T-helper 2 cell treated with Interferon-gamma antibody and Interleukin-4, amounts not matched to agents 5 μg/mL and 100 μg/mL, for 36 hours (primary cell): ENCODE measurements at regions not wholly inside any gene's neighbourhood (a gene's known extent, or its start where the extent isn't known, plus 50 kb on each side); places are given as distances from the start of the nearest gene placed in this dataset.

Source experiments
- DNase-seq: peaks from one replicate; pipeline ENCODE4 v3.0.0; 2021; ENCODE audit warnings: low spot score
- H3K27ac Mint-ChIP-seq: one replicate; pipeline ENCODE4 v1.8.0; 2021; ENCODE audit warnings: mild to moderate bottlenecking, mixed read lengths
- H3K27me3 Mint-ChIP-seq: one replicate; pipeline ENCODE4 v1.8.0; 2021; ENCODE audit warnings: low read depth, mixed read lengths
- H3K36me3 Mint-ChIP-seq: one replicate; pipeline ENCODE4 v1.8.0; 2021; ENCODE audit warnings: low read depth, mixed read lengths
- H3K4me1 Mint-ChIP-seq: one replicate; pipeline ENCODE4 v1.8.0; 2021; ENCODE audit warnings: low read depth, mixed read lengths
- H3K4me3 Mint-ChIP-seq: one replicate; pipeline ENCODE4 v1.8.0; 2022; ENCODE audit warnings: mild to moderate bottlenecking, moderate library complexity, mixed read lengths
- H3K9me3 Mint-ChIP-seq: one replicate; pipeline ENCODE4 v1.8.0; 2021; ENCODE audit warnings: mixed read lengths

DNA sequence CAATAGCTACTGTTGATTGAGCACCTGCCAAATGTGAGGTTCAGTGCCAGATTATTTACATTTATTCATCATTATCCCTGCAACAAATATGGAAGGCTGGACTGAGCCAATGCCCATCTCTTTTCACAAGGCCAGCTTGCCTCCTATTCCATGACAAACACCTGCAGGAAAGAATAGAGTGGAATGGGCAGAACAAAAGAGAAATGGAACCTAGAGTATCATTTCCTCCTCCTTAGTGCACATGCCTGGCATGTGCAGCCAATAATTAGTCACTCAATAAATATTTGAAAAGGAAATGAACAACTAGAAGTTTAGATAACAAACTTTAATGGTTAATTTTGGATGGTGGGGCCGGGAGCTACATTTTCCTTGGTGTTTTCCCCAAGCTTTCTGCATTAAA is 61.4 kb upstream of the MYRIP start:
- Mint-ChIP-seq H3K27ac (no peak overlapping the region), H3K36me3 (no peaks in the 10 kb centered on the region), H3K9me3 (no peaks in the 10 kb centered on the region), H3K4me1 (no peaks in the 10 kb centered on the region), H3K4me3 (no peak overlapping the region), H3K27me3 (no peaks in the 10 kb centered on the region)
- DNase-seq: no peak

DNA sequence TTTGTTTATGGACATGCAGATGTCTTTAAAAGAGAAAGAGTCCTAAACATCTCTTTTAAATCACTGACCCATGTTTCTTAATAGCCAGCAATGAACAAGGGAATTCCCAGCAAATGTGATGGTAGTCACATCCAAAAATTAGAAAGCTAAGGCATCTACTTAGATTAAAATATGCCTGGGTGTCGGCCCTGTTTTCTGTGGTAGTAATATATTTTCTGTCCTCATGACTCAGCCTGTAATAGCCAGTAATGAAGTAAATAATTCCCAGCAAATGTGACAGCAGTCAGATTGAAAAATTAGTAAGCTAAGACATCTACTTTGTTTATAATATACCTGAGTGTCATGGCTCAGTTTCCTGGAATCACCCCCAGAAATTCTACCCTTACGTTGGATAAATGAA is 60.6 kb upstream of the MYRIP start:
- no peak overlapping the region for H3K27ac Mint-ChIP-seq
- H3K36me3 Mint-ChIP-seq: no peaks in the 10 kb centered on the region
- H3K4me3 Mint-ChIP-seq: no peak overlapping the region
- no peaks in the 10 kb centered on the region for H3K4me1 Mint-ChIP-seq
- no peak for DNase-seq
- H3K9me3 Mint-ChIP-seq: no peaks in the 10 kb centered on the region
- no peaks in the 10 kb centered on the region for H3K27me3 Mint-ChIP-seq

DNA sequence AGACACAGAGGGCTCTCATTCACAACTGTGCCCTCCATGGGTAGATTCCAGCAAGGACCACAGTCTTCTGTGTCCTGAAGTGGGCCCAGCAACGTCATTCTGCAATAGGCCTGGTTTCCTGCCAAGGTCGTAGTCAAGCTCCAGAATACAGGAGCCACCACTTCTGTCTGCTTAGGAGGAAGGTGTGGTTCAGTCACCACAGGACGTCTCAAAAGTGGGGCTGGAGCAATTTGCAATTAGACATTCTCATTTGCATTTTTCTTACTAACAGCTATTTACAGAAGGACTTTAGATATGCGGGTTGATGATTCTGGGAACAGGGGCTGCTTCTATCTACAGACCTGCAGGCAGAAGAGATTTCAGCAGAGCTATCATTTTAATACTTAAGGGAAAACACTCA is 58.7 kb upstream of the MYRIP start:
- Mint-ChIP-seq H3K27me3 (no peaks in the 10 kb centered on the region), H3K36me3 (no peaks in the 10 kb centered on the region), H3K4me1 (no peaks in the 10 kb centered on the region), H3K9me3 (no peaks in the 10 kb centered on the region), H3K27ac (no peak overlapping the region), H3K4me3 (no peak overlapping the region)
- no peak for DNase-seq

DNA sequence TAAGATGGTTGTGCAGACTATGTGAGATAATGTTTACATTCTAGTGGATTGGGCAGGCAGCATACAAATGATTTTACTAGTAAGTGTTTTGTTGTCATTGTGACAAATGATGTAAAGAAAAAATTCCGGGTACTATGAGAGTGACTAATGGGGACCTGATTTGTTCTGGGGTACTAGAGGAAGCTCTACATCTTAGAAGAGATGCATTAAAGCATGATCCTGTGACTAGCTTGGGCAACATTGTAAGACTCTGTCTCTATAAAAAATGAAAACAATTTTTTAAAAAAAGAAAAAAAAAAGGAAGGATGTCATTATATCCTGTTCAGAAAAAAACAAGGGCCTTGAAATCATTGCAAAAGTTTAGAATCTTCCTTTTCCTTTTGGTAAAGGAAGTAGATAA is 58.1 kb upstream of the MYRIP start:
- Mint-ChIP-seq H3K27ac (no peak overlapping the region), H3K9me3 (no peaks in the 10 kb centered on the region), H3K36me3 (no peaks in the 10 kb centered on the region), H3K4me1 (no peaks in the 10 kb centered on the region), H3K27me3 (no peaks in the 10 kb centered on the region), H3K4me3 (no peak overlapping the region)
- no peak for DNase-seq

DNA sequence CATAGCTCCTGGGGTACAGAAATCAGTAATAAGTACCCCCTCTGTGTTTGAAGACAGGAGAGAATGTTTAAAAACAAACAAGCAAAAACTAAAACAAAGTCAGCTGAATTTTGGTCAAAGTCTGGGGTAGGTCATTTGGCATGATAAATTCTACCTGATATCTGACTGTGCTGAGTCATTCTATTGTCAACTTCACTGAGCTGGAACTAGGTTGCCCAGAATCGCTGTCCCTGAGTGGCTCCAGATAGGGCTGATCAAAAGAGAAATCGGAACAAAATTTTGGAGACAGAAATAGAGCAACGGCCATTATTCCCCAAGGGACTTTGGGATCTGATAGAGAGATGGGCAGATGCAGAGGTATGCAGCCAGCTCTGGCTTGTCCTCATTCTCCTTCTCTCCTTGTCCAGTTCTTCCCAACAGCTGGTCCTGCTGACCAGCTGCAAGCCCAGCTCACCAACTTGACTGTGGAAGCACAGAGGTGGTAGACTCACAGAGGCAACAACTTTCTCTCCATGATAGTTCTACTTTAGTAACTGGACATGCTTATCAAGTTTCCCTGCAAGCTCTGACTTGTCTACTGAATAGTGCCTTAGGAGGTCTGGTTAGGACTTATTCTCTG is 57.3 kb upstream of the MYRIP start:
- DNase-seq: no peak
- H3K27me3 Mint-ChIP-seq: no peaks in the 10 kb centered on the region
- H3K9me3 Mint-ChIP-seq: no peaks in the 10 kb centered on the region
- no peak overlapping the region for H3K4me3 Mint-ChIP-seq
- no peaks in the 10 kb centered on the region for H3K36me3 Mint-ChIP-seq
- H3K4me1 Mint-ChIP-seq: no peaks in the 10 kb centered on the region
- no peak overlapping the region for H3K27ac Mint-ChIP-seq

DNA sequence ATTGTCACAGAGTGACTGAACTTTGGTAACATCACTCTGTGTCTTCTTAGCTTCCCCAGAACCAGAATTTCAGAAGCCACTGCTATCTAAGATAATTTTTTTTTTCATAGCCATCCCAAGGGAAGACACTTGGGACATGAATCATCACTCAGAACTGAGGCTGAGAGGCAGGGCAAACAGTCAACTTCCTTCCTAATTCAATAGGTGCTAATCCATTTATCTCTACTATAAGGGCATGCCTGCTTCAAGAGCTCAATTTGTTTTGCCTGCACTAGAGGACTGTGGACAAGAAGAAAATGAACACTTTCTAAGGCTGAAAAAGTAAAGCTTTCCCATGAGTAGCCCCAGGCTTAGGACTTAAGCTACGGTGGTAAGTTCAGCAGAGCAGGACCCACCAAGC is 56.7 kb upstream of the MYRIP start:
- Mint-ChIP-seq H3K9me3 (no peaks in the 10 kb centered on the region), H3K27me3 (no peaks in the 10 kb centered on the region), H3K4me3 (no peak overlapping the region), H3K4me1 (no peaks in the 10 kb centered on the region), H3K36me3 (no peaks in the 10 kb centered on the region), H3K27ac (no peak overlapping the region)
- DNase-seq: no peak

DNA sequence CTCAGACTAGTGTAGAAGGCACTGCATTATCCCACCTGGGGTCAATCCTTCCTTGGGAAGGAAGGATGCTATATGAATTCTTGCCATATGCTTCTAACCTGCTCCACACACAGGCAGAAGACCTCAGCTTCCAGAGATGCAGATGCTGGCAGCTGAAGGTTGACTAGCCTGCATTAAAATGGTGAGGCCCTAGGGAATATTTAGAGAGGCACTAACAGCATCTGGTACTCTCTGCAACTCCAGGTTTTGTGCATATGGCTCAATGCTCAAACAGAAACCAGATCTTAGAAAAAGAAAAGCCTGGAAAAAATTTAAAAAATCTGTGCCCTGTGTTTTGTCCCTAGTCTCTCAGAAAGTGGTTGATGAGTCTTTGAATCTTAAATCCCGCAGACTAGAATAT is 56.0 kb upstream of the MYRIP start:
- H3K4me1 Mint-ChIP-seq: no peaks in the 10 kb centered on the region
- no peak overlapping the region for H3K27ac Mint-ChIP-seq
- no peak overlapping the region for H3K4me3 Mint-ChIP-seq
- no peaks in the 10 kb centered on the region for H3K36me3 Mint-ChIP-seq
- DNase-seq: no peak
- H3K27me3 Mint-ChIP-seq: no peaks in the 10 kb centered on the region
- H3K9me3 Mint-ChIP-seq: no peaks in the 10 kb centered on the region

DNA sequence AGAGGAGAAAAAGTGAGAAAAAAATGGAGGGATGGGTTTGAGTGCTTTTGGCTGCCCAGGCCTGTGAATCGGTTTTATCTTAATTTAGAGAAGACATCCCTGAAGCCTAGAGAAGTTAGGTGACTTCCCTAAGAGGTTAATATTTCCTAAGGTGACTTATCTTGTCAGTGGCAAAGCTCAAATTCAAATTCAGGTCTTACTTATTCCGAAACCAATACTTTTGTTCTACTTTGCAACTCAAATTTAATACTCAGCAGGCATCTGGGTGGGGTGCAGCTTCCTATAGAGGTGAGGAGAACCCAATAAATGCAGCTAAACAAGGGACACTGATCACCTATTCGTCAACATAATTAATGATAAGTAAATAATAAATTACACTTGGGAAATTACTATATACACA is 54.9 kb upstream of the MYRIP start:
- Mint-ChIP-seq H3K27ac (no peak overlapping the region), H3K27me3 (no peaks in the 10 kb centered on the region)
- DNase-seq: no peak

DNA sequence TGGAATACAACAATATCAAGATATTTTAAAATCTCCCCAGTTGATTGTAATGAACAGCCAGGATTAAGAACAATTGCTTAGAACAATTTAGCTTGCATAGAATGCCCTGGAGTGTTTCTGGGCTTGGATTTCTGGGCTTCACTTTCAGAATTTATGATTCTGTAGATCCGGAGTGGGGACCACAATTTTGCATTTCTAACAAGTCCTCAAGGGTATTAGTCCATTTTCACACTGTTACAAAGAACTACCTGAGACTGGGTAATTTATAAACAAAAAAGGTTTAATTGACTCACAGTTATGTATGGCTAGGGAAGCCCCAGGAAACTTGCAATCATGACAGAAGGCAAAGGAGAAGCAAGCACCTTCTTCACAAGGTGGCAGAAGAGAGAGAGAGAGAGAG is 54.3 kb upstream of the MYRIP start:
- no peak overlapping the region for H3K27ac Mint-ChIP-seq
- H3K36me3 Mint-ChIP-seq: no peaks in the 10 kb centered on the region
- H3K4me1 Mint-ChIP-seq: no peaks in the 10 kb centered on the region
- H3K9me3 Mint-ChIP-seq: no peaks in the 10 kb centered on the region
- H3K27me3 Mint-ChIP-seq: no peaks in the 10 kb centered on the region
- H3K4me3 Mint-ChIP-seq: no peak overlapping the region
- DNase-seq: no peak

More for the DNA sequence above, 54.9 kb upstream of the MYRIP start:
- H3K9me3 Mint-ChIP-seq: no peaks in the 10 kb centered on the region
- H3K4me3 Mint-ChIP-seq: no peak overlapping the region
- no peaks in the 10 kb centered on the region for H3K36me3 Mint-ChIP-seq
- no peaks in the 10 kb centered on the region for H3K4me1 Mint-ChIP-seq

DNA sequence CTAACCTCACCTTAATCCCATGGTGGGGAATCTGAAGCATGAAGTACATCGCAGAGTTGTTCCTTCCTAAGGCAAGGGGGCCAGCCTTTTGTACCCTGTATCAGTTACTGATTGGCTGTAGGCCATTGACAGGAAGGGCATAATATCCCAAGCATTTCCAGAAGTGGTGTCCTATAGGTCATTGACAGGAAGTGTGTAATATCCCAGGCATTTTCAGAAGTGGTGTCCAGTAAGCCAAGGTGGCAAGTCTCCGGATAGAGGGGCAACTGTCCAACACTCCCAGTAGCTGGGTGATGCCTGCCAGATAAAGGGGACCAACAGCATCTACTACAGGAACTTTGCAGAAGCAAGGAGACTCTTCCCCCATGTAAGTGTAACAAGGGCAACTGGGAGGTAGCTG is 52.1 kb upstream of the MYRIP start:
- Mint-ChIP-seq H3K4me1 (no peaks in the 10 kb centered on the region), H3K36me3 (no peaks in the 10 kb centered on the region), H3K27me3 (peaks cover 2% of the 10 kb centered on the region), H3K4me3 (no peak overlapping the region), H3K9me3 (no peaks in the 10 kb centered on the region), H3K27ac (no peak overlapping the region)
- DNase-seq: no peak
